SU-DHL-6 (cell line): ENCODE measurements at regions not wholly inside any gene's neighbourhood (a gene's known extent, or its start where the extent isn't known, plus 50 kb on each side); places are given as distances from the start of the nearest gene placed in this dataset.

Experiments
- H2AFZ ChIP-seq: fragments of 200-600 bp; sonication (generic); 2 replicates; pipeline ENCODE4 v1.6.1; 2014; ENCODE audit warnings: low read depth, mild to moderate bottlenecking, moderate library complexity, mixed read lengths, antibody characterized with exemption, low read length; ENCODE audit not compliant: severe bottlenecking
- H3F3A ChIP-seq: fragments of 200-600 bp; shearing (Covaris generic); 2 replicates; pipeline ENCODE4 v1.6.0; 2016; ENCODE audit warnings: antibody characterized with exemption, mild to moderate bottlenecking; ENCODE audit not compliant: insufficient read depth
- H3K27ac ChIP-seq: fragments of 200-600 bp; sonication (generic); 2 replicates; pipeline ENCODE4 v1.5.1; 2016; ENCODE audit warnings: low read depth, mild to moderate bottlenecking, low read length, moderate library complexity, mixed read lengths
- H3K27me3 ChIP-seq: fragments of 200-600 bp; sonication (generic), shearing (Covaris generic); 2 replicates; pipeline ENCODE4 v1.6.0; 2014; ENCODE audit warnings: mild to moderate bottlenecking, low read length
- H3K36me3 ChIP-seq: fragments of 200-600 bp; sonication (generic); 2 replicates; pipeline ENCODE4 v1.6.1; 2014; ENCODE audit warnings: mild to moderate bottlenecking, low read length, mixed read lengths
- H3K4me2 ChIP-seq: fragments of 300-600, 200-600 bp; shearing (Covaris generic), sonication (generic); 2 replicates; pipeline ENCODE4 v1.6.0; 2014; ENCODE audit warnings: low read length, low read depth, mild to moderate bottlenecking; ENCODE audit not compliant: poor library complexity, severe bottlenecking
- H3K4me3 ChIP-seq: fragments of 200-600 bp; sonication (generic); 2 replicates; pipeline ENCODE4 v1.5.1; 2014; ENCODE audit warnings: antibody characterized with exemption, low read length, mild to moderate bottlenecking, mixed read lengths; ENCODE audit not compliant: insufficient read depth, poor library complexity, severe bottlenecking
- H3K79me2 ChIP-seq: fragments of 200-600 bp; sonication (generic); 2 replicates; pipeline ENCODE4 v1.6.1; 2014; ENCODE audit warnings: mild to moderate bottlenecking, low read length, moderate library complexity; ENCODE audit not compliant: insufficient read depth
- H3K9ac ChIP-seq: fragments of 200-600 bp; sonication (generic); 2 replicates; pipeline ENCODE4 v1.7.0; 2014; ENCODE audit warnings: mild to moderate bottlenecking, low read length
- H3K9me2 ChIP-seq: fragments of 200-600 bp; sonication (generic); replicated peaks from 2 replicates; pipeline ENCODE4 v1.6.1; 2014; ENCODE audit warnings: low read length; ENCODE audit not compliant: insufficient read depth
- H3K9me3 ChIP-seq: fragments of 200-600 bp; sonication (generic); 2 replicates; pipeline ENCODE4 v1.6.1; 2014; ENCODE audit warnings: low read length, mixed read lengths; ENCODE audit not compliant: insufficient read depth
- H4K20me1 ChIP-seq: fragments of 200-600 bp; sonication (generic); 2 replicates; pipeline ENCODE4 v1.6.1; 2014; ENCODE audit warnings: low read depth, mild to moderate bottlenecking, antibody characterized with exemption, low read length, moderate library complexity, mixed read lengths
- CTCF ChIP-seq: fragments of 200-600 bp; sonication (generic); IDR thresholded peaks from one replicate; pipeline ENCODE4 v1.5.1; 2017; ENCODE audit warnings: antibody characterized with exemption, mild to moderate bottlenecking, low read length, moderate library complexity; ENCODE audit not compliant: insufficient read depth, poor library complexity, severe bottlenecking
- EZH2phosphoT487 ChIP-seq: fragments of 200-600 bp; sonication (generic), shearing (Covaris generic); conservative IDR thresholded peaks from 2 replicates; pipeline ENCODE4 v1.6.1; 2018; ENCODE audit warnings: mild to moderate bottlenecking, antibody characterized with exemption, low read length, moderate library complexity, mixed read lengths

DNA sequence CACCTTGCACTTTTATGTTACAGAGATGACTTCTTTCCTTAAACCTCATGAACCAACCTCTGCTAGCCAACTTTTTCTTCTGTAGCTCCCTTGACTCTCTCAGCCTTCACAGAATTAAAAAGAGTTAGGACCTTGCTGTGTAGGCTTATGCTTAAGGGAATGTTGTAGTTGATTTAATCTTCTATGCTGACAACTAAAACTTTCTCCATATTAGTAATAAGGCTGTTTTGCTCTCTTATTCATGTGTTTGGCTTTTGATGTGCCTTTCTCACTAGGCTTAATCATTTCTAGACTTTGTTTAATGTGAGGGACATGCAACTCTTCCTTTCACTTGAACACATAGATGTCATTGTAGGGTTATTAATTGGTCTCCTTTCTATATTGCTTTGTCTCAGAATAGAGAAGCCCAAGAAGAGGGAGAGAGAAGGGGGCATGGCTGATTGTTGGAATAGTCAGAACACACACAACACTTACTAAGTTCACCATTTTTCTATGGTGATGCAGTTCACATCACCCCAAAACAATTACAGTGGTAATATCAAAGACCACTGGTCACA lies 509.5 kb downstream of the UQCRFS1 start:
- no peaks in the 10 kb centered on the region for H3K9me3 ChIP-seq
- no peaks in the 10 kb centered on the region for H3K36me3 ChIP-seq
- no peak overlapping the region for H3K4me3 ChIP-seq
- H3K27ac ChIP-seq = no peak overlapping the region
- no peaks in the 10 kb centered on the region for H3K79me2 ChIP-seq
- TF ChIP-seq EZH2phosphoT487 = no peak
- no peaks in the 10 kb centered on the region for H3K27me3 ChIP-seq
- H3F3A ChIP-seq = no peaks in the 10 kb centered on the region
- H4K20me1 ChIP-seq = no peaks in the 10 kb centered on the region
- H2AFZ ChIP-seq = no peak overlapping the region
- H3K9me2 ChIP-seq = no peaks in the 10 kb centered on the region
- H3K9ac ChIP-seq = no peak overlapping the region
- no peak overlapping the region for H3K4me2 ChIP-seq

GRCh38 chr19:28701491-28701890 lies 511.5 kb downstream of the UQCRFS1 start:
- Histone ChIP-seq H3K9me3 (no peaks in the 10 kb centered on the region), H3K9ac (no peak overlapping the region), H3K4me3 (no peak overlapping the region), H3K27ac (no peak overlapping the region), H3K36me3 (no peaks in the 10 kb centered on the region), H3K27me3 (no peaks in the 10 kb centered on the region), H3K9me2 (no peaks in the 10 kb centered on the region), H2AFZ (no peak overlapping the region), H3K79me2 (no peaks in the 10 kb centered on the region), H4K20me1 (no peaks in the 10 kb centered on the region), H3F3A (no peaks in the 10 kb centered on the region), H3K4me2 (no peak overlapping the region)
- TF ChIP-seq EZH2phosphoT487 (no peak), CTCF (no peak)

DNA sequence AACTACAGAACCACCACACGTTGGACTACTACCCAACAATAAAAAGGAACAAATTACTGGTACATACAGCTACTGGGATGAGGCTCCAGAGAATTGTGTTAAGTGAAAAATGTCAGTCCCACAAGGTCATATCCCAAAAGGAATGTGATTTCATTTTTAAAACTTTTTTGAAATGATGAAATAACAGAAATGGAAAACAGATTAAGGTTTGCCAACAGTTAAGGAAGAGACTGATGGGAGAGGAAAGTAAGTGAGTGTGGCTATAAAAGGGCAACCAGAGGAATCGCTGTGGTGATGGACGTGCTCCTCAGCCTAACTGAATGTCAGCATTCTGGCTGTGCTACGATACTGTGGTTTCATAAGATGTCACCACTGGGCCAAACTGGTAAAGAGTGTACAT lies 512.8 kb downstream of the UQCRFS1 start:
- Histone ChIP-seq H4K20me1 (no peaks in the 10 kb centered on the region), H3K79me2 (no peaks in the 10 kb centered on the region), H3K36me3 (no peaks in the 10 kb centered on the region), H3K27ac (no peak overlapping the region), H3F3A (no peaks in the 10 kb centered on the region), H3K9ac (no peak overlapping the region), H2AFZ (no peak overlapping the region), H3K4me2 (no peak overlapping the region), H3K9me3 (no peaks in the 10 kb centered on the region), H3K27me3 (no peaks in the 10 kb centered on the region), H3K9me2 (no peaks in the 10 kb centered on the region), H3K4me3 (no peak overlapping the region)
- TF ChIP-seq CTCF (no peak), EZH2phosphoT487 (no peak)

GRCh38 chr19:28697308-28697707 lies 515.6 kb downstream of the UQCRFS1 start:
- TF ChIP-seq EZH2phosphoT487 = no peak
- TF ChIP-seq CTCF = no peak
- no peaks in the 10 kb centered on the region for H3K36me3 ChIP-seq

More at GRCh38 chr19:28697308-28697707, 515.6 kb downstream of the UQCRFS1 start:
- no peak overlapping the region for H2AFZ ChIP-seq
- no peaks in the 10 kb centered on the region for H4K20me1 ChIP-seq
- H3K9me3 ChIP-seq = no peaks in the 10 kb centered on the region
- no peaks in the 10 kb centered on the region for H3K9me2 ChIP-seq
- no peak overlapping the region for H3K27ac ChIP-seq
- H3K27me3 ChIP-seq = no peaks in the 10 kb centered on the region
- no peaks in the 10 kb centered on the region for H3K79me2 ChIP-seq
- H3F3A ChIP-seq = no peaks in the 10 kb centered on the region
- no peak overlapping the region for H3K4me3 ChIP-seq
- H3K4me2 ChIP-seq = no peak overlapping the region
- no peak overlapping the region for H3K9ac ChIP-seq
